ENCODE measurements at regions not wholly inside any gene's neighbourhood (a gene's known extent, or its start where the extent isn't known, plus 50 kb on each side); places are given as distances from the start of the nearest gene placed in this dataset.
A peak's percentile ranks its signal among the peaks of the same experiment; 100 is the strongest.

DNA sequence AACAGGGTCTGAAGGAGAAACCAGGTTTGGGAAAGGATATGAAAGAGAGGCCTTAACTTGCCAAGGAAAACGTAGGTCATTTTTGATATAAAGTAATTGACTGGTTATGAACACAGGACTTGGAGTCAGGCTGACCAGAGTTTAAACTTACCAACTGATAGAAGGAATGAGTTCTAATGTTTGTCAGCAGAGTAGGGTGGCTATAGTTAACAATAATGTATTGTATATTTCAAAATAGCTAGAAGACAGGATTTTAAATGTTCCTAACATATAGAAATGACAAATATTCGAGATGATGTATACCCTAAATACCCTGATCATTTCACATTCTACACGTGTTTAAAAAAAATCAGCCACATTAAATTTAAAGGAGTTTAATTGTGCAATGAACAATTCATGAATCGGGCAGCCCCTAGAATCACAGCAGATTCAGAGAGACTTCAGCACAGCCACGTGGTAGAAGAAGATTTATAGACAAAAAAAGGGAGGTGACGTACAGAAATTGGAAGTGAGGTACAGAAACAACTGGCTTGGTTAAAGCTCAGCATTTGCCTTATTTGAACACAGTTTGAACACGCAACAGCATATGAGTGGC, 52.5 kb upstream of the PLEKHG7 start:
- H3K4me3 Mint-ChIP-seq = no peak overlapping the region
- H3K36me3 Mint-ChIP-seq (ENCODE audit: insufficient read depth) = no peaks in the 10 kb centered on the region
- DNase-seq (ENCODE audit: low spot score in 2 of 2) (no peak), ATAC-seq (replicated peaks; ENCODE audit: extremely low read depth, poor library complexity, severe bottlenecking) (no peak)
- no peaks in the 10 kb centered on the region for H3K9me3 Mint-ChIP-seq
- peak overlapping the region; percentile 3 for H3K27ac Mint-ChIP-seq (ENCODE audit: low read depth)
- peaks cover 9% of the 10 kb centered on the region for H3K4me1 Mint-ChIP-seq
- no peaks in the 10 kb centered on the region for H3K27me3 Mint-ChIP-seq

DNA sequence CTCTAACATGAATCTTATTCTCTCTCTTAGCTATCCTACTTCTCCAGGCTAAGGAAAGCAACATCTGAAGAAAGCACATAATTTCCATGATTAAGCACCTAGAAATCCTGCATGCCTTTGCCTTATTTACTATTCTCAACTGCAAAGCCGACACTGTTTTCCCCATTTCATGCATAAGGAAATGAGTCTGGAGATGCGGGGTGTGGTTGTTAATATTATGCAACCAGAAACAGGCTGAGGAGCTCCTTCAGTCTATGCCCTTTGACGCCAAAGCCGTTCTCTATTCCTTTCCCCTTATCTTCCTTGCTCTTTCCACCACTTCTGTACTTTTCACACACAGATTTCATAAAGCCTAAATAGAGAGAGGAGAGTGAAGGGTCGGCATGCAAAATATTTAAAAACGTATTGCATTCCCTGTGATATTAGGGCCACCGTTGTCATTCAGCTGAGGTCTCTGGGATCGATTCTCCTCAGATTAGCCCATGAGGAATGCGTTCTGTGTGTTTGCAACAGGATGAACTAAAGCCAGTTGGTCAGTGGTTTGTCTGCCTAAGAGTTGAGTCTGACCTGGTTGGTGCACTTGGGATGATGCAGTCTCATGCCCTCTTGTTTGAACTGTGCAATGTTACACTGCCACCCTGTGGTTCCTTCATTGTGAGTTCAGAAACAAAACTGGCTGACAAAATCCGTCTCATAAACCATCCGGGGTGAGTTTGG, 53.1 kb upstream of the PLEKHG7 start:
- Mint-ChIP-seq H3K36me3 (ENCODE audit: insufficient read depth) (no peaks in the 10 kb centered on the region), H3K4me1 (peaks cover 9% of the 10 kb centered on the region), H3K4me3 (no peak overlapping the region), H3K27ac (ENCODE audit: low read depth) (peak overlapping the region; percentile 3), H3K9me3 (no peaks in the 10 kb centered on the region), H3K27me3 (no peaks in the 10 kb centered on the region)
- DNase-seq (ENCODE audit: low spot score in 2 of 2) (peak; percentile 36 to 52), ATAC-seq (replicated peaks; ENCODE audit: extremely low read depth, poor library complexity, severe bottlenecking) (peak; percentile 77)

DNA sequence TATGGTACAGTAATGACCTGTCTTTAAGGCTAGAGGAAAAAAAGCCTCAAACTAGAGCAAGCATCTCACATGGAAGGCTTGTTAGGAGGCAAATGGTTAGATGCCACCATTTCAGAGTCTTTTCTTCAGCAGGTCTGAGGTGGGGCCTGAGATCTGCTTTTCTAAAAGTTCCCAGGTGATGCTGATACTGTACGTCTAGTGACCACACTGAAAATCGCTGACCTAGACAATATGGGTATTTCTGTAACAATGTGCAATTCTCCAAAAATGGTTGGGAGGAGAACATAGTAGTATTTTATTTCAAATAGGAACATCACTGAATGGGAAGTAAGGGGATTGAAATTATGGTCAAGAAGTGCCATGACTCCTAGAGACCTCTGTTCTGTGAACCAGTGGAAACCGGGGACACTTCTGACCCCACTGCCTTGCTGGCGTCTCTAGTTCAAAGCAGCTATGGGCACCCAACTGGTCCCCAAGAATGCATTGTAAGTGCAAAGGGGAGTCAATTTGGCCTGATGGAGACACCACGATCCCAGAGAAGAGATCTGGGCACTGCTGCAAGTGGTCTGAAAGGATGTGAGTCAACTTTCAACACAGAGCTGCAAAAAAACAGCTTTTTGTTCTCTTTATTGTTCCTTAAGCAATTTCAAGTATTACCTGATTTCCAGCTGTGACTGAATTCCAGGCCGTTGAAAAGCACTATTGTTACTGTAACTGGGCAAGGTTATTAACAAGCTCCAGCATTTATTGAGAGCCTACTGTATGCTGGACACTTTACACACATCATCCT, 54.4 kb upstream of the PLEKHG7 start:
- ATAC-seq (replicated peaks; ENCODE audit: extremely low read depth, poor library complexity, severe bottlenecking) = peak; percentile 10

DNA sequence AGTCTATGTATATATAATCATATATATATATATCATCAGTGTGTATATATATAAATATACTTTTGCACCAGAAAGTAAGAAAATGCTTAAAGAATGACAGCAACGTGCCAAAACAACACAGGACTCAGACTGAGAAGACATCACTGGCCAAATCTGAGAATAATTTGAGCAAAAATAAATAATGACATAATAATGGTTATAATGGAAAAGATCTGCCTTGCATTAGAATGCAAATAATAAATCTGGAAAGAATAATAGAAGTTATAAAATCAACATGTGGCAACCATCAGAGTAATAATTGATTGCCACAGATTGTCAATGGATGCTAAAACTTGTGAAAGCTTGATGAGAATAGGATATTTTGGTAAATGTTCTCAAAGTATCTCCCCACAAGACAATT, 61.5 kb upstream of the PLEKHG7 start:
- Mint-ChIP-seq H3K27me3 (peaks cover 11% of the 10 kb centered on the region), H3K4me3 (no peak overlapping the region), H3K27ac (ENCODE audit: low read depth) (no peak overlapping the region)

More for the DNA sequence above, 54.4 kb upstream of the PLEKHG7 start:
- H3K4me1 Mint-ChIP-seq = peaks cover 9% of the 10 kb centered on the region
- H3K36me3 Mint-ChIP-seq (ENCODE audit: insufficient read depth) = no peaks in the 10 kb centered on the region
- no peak overlapping the region for H3K4me3 Mint-ChIP-seq
- H3K27ac Mint-ChIP-seq (ENCODE audit: low read depth) = no peak overlapping the region
- no peaks in the 10 kb centered on the region for H3K27me3 Mint-ChIP-seq
- DNase-seq (ENCODE audit: low spot score in 2 of 2) = no peak
- H3K9me3 Mint-ChIP-seq = no peaks in the 10 kb centered on the region

DNA sequence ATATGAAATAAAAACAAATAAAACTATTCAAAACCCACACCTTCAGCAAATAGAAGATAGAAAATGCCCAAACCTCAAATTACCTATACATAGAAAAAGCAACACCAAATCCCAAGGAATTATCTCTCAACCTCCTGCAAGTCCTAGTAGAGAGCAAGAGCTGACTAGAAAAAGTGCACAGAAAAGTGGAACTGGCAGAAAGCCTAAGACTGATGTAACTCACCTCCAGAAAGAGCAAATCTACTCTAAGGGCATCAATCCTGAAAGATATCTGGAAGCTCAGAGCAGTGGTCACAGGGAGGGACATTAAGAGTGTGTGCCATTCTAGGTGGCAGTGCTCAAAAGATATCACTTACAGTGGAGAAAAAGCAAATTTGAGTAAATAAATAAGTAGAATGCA, 62.1 kb upstream of the PLEKHG7 start:
- H3K36me3 Mint-ChIP-seq (ENCODE audit: insufficient read depth) = no peaks in the 10 kb centered on the region
- H3K4me1 Mint-ChIP-seq = no peaks in the 10 kb centered on the region
- DNase-seq (ENCODE audit: low spot score in 2 of 2) = no peak
- H3K4me3 Mint-ChIP-seq = no peak overlapping the region
- peaks cover 11% of the 10 kb centered on the region for H3K27me3 Mint-ChIP-seq
- no peak for ATAC-seq (replicated peaks; ENCODE audit: extremely low read depth, poor library complexity, severe bottlenecking)
- H3K9me3 Mint-ChIP-seq = no peaks in the 10 kb centered on the region
- H3K27ac Mint-ChIP-seq (ENCODE audit: low read depth) = no peak overlapping the region

More for the DNA sequence above, 61.5 kb upstream of the PLEKHG7 start:
- ATAC-seq (replicated peaks; ENCODE audit: extremely low read depth, poor library complexity, severe bottlenecking) = no peak
- no peak for DNase-seq (ENCODE audit: low spot score in 2 of 2)
- Mint-ChIP-seq H3K4me1 (no peaks in the 10 kb centered on the region), H3K36me3 (ENCODE audit: insufficient read depth) (no peaks in the 10 kb centered on the region), H3K9me3 (no peaks in the 10 kb centered on the region)

DNA sequence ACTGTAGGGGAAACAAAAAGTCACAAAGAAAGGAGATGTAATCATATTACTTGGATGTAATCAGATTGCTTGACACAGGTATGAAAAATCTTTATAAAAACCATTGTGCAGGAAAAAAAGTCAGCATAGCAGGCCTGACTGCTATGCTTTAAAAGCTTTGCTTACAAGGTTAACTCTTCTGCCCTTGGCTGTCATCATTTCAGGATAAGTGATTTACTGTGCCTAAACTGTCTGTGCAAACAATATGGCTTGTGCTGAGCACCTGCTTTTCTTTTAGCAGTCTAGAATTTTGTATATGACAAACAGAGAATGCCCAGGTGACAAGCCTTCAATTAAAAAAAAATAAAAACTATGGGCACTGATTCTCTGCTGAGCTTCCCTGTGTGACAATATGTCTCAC, 63.8 kb upstream of the PLEKHG7 start:
- Mint-ChIP-seq H3K27ac (ENCODE audit: low read depth) (no peak overlapping the region), H3K36me3 (ENCODE audit: insufficient read depth) (no peaks in the 10 kb centered on the region), H3K4me1 (no peaks in the 10 kb centered on the region), H3K9me3 (no peaks in the 10 kb centered on the region), H3K4me3 (no peak overlapping the region), H3K27me3 (peaks cover 11% of the 10 kb centered on the region)
- ATAC-seq (replicated peaks; ENCODE audit: extremely low read depth, poor library complexity, severe bottlenecking) (no peak), DNase-seq (ENCODE audit: low spot score in 2 of 2) (no peak)

DNA sequence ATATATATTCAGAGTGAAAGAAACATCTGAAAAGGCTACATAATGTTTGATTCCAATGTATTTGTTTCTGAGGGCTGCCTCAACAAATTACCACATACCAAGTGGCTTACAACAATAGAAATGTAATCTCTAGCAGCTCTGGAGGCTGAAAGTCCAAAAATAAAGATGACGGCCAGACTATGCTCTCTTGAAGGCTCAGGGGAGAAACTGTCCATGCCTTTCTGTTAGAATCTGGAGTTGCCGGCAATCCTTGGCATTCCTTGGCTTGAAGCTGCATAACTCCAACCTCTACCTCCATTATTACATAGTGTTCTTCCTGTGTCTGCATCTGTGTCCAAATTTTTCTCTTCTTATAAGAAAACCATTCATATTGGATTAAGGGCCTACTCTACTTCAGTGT, 68.1 kb upstream of the PLEKHG7 start:
- Mint-ChIP-seq H3K9me3 (no peaks in the 10 kb centered on the region), H3K27ac (ENCODE audit: low read depth) (no peak overlapping the region), H3K4me1 (no peaks in the 10 kb centered on the region), H3K36me3 (ENCODE audit: insufficient read depth) (no peaks in the 10 kb centered on the region), H3K4me3 (no peak overlapping the region), H3K27me3 (peaks cover 11% of the 10 kb centered on the region)
- DNase-seq (ENCODE audit: low spot score in 2 of 2) (no peak), ATAC-seq (replicated peaks; ENCODE audit: extremely low read depth, poor library complexity, severe bottlenecking) (no peak)

DNA sequence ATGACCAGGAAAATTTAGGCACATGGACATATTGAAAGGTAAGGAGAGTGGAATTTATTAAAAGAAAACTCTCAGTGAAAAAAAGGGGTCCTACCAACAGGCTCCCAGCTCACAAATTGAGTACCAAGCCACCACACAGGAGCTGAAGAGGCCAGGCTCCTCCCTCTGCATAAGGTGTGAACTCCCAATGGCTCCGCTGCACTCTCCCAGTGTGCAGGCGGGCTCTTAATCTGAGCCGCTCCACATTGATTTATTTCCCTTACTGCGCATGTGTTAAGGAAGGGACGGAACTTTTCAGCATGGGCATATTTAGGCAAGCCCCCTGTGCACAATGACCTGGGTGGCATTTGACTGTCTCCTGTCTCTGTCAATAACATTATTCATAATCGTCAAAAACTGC, 68.6 kb upstream of the PLEKHG7 start:
- Mint-ChIP-seq H3K9me3 (no peaks in the 10 kb centered on the region), H3K4me1 (no peaks in the 10 kb centered on the region), H3K27ac (ENCODE audit: low read depth) (no peak overlapping the region), H3K36me3 (ENCODE audit: insufficient read depth) (no peaks in the 10 kb centered on the region), H3K4me3 (no peak overlapping the region), H3K27me3 (peaks cover 11% of the 10 kb centered on the region)
- ATAC-seq (replicated peaks; ENCODE audit: extremely low read depth, poor library complexity, severe bottlenecking) (no peak), DNase-seq (ENCODE audit: low spot score in 2 of 2) (no peak)

DNA sequence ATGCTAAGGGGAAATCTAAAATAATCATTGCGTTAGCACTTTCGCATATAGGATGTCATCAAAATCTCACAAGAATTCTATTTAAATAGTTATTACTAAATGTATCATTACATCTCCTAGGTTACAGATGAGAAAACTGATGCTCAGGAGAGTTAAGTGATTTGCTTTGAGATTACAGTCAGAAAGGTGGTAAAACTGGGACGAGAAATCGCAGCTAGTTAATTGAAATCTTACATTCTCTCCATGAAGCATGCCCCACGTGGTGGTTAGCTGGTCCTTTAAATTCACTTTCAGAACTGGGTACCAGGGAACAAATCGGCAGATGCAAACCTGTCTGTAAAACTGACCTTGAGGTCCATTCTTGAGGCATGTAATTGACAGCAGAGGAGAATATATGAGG, 71.8 kb upstream of the PLEKHG7 start:
- DNase-seq (ENCODE audit: low spot score in 2 of 2) (no peak), ATAC-seq (replicated peaks; ENCODE audit: extremely low read depth, poor library complexity, severe bottlenecking) (no peak)
- Mint-ChIP-seq H3K4me1 (no peaks in the 10 kb centered on the region), H3K9me3 (no peaks in the 10 kb centered on the region), H3K4me3 (no peak overlapping the region), H3K27me3 (no peaks in the 10 kb centered on the region), H3K36me3 (ENCODE audit: insufficient read depth) (no peaks in the 10 kb centered on the region), H3K27ac (ENCODE audit: low read depth) (no peak overlapping the region)

DNA sequence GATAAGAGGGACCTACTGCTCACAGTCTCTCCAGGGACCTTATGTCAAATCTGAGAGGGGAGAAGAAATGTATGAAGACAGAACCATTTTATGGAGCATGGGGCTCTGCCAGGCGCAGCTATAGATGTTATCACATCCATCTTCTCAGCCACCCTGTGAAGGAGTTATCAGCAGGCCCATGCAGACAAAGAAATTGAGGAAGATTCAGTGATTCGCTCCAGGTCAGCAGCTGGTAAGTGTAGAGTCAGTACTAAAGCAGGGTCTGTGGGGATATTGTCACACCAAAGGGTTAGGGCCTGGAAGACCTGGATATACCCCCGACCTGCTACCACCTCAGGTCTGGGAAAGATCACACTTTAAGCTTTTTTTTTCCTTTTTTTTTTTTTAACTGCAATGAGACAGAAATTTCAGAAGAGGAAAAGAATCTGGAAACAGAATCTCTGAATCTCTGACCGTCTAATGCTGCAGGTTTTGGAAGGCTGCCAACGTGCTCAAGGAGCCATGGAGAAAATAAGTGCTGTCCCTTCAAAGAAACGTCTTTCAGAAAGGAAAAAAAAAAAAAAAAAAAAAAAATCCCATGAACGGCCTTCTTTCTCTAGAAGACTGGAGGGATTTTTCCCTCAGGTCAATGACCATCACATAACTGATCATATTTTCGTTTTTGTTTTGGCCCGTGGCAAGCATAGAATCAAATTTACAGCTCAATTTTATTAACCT, 73.3 kb upstream of the PLEKHG7 start:
- Mint-ChIP-seq H3K9me3 (no peaks in the 10 kb centered on the region), H3K4me3 (no peak overlapping the region), H3K4me1 (no peaks in the 10 kb centered on the region), H3K36me3 (ENCODE audit: insufficient read depth) (no peaks in the 10 kb centered on the region), H3K27me3 (no peaks in the 10 kb centered on the region), H3K27ac (ENCODE audit: low read depth) (no peak overlapping the region)
- no peak for ATAC-seq (replicated peaks; ENCODE audit: extremely low read depth, poor library complexity, severe bottlenecking)
- DNase-seq (ENCODE audit: low spot score in 2 of 2) = no peak

DNA sequence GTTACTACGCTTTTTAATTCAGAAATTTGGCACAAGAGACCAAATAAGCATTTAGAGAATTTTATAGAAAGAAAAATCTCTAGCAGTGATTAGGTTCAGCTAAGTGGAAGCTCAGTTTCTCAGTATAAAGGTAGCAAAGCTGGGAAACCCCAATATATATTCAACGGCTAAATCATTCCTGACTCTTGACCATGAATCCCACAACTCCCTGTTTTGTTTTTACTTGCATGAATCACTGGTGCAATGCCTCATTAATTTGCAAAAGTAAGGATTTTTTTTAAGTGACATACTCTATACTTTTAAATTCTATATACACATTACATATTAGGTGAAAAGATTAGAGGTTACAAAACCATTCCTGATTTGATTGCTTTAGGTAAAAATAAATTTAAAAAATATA, 74.3 kb upstream of the PLEKHG7 start:
- H3K27ac Mint-ChIP-seq (ENCODE audit: low read depth) = no peak overlapping the region
- no peaks in the 10 kb centered on the region for H3K36me3 Mint-ChIP-seq (ENCODE audit: insufficient read depth)
- H3K9me3 Mint-ChIP-seq = no peaks in the 10 kb centered on the region
- no peak overlapping the region for H3K4me3 Mint-ChIP-seq
- H3K27me3 Mint-ChIP-seq = no peaks in the 10 kb centered on the region
- DNase-seq (ENCODE audit: low spot score in 2 of 2) (no peak), ATAC-seq (replicated peaks; ENCODE audit: extremely low read depth, poor library complexity, severe bottlenecking) (no peak)
- no peaks in the 10 kb centered on the region for H3K4me1 Mint-ChIP-seq

DNA sequence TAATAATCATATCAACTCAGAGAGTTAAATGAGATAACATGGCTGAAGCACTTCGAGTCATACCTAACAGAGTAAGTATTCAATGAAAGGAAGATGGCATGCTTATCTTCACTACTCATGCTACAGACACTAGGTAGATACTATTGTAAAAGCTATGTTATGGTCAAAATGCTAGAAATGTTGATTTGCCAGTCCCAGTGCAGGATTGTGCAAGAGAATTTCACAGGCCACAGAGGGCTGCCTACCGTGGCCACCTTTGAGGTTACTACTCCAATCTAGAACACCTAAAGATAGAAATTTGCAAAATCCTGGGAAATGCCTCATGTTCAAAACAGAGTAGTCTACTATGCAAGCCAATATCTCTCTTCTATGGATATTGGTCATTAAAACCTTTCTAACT, 75.3 kb upstream of the PLEKHG7 start:
- H3K4me3 Mint-ChIP-seq = no peak overlapping the region
- no peaks in the 10 kb centered on the region for H3K9me3 Mint-ChIP-seq
- H3K27me3 Mint-ChIP-seq = no peaks in the 10 kb centered on the region
- ATAC-seq (replicated peaks; ENCODE audit: extremely low read depth, poor library complexity, severe bottlenecking) (no peak), DNase-seq (ENCODE audit: low spot score in 2 of 2) (no peak)
- no peak overlapping the region for H3K27ac Mint-ChIP-seq (ENCODE audit: low read depth)
- H3K36me3 Mint-ChIP-seq (ENCODE audit: insufficient read depth) = no peaks in the 10 kb centered on the region
- H3K4me1 Mint-ChIP-seq = no peaks in the 10 kb centered on the region

All from central memory CD8-positive, alpha-beta T cell (primary cell).